ENCODE measurements at regions not wholly inside any gene's neighbourhood (a gene's known extent, or its start where the extent isn't known, plus 50 kb on each side); places are given as distances from the start of the nearest gene placed in this dataset.

GRCh38 chr1:182283746-182284544, 107.6 kb downstream of the GLUL start:
- no peaks in the 10 kb centered on the region for H3K36me3 ChIP-seq
- TF ChIP-seq POLR2AphosphoS5 (IDR thresholded peaks at IDR 0.05) (no peak), CTCF (IDR thresholded peaks at IDR 0.05) (no peak), POLR2A (IDR thresholded peaks at IDR 0.05) (no peak)
- H3K4me3 ChIP-seq = no peak overlapping the region
- H3K4me1 ChIP-seq = peaks cover 0 to 2% of the 10 kb centered on the region in 2 donors
- no peaks in the 10 kb centered on the region for H3K9me3 ChIP-seq
- no peak for DNase-seq (ENCODE audit: low spot score in 2 of 2)
- no peaks in the 10 kb centered on the region for H3K27me3 ChIP-seq
- H3K27ac ChIP-seq = no peak overlapping the region
- intact Hi-C loops (cut with DNase I; ENCODE audit: low total_unique reads) = no loop called here

- DNase-seq (ENCODE audit: low spot score in 2 of 2) = no peak
- TF ChIP-seq POLR2A (IDR thresholded peaks at IDR 0.05) (no peak), POLR2AphosphoS5 (IDR thresholded peaks at IDR 0.05) (no peak), CTCF (IDR thresholded peaks at IDR 0.05) (no peak)
- no peaks in the 10 kb centered on the region for H3K9me3 ChIP-seq
- H3K4me1 ChIP-seq = peaks cover 0 to 2% of the 10 kb centered on the region in 2 donors
- intact Hi-C loops (cut with DNase I; ENCODE audit: low total_unique reads) = no loop called here
- no peaks in the 10 kb centered on the region for H3K27me3 ChIP-seq
- H3K4me3 ChIP-seq = no peak overlapping the region
- H3K27ac ChIP-seq = no peak overlapping the region
- H3K36me3 ChIP-seq = no peaks in the 10 kb centered on the region
Observed at GRCh38 chr1:182281541-182281940, 110.0 kb downstream of the GLUL start.

GRCh38 chr1:182280504-182280900, 111.1 kb downstream of the GLUL start:
- H3K27ac ChIP-seq = peak overlapping the region; percentile 83 to 85
- peaks cover 0 to 2% of the 10 kb centered on the region in 2 donors for H3K4me1 ChIP-seq
- no peak for DNase-seq (ENCODE audit: low spot score in 2 of 2)
- no peaks in the 10 kb centered on the region for H3K27me3 ChIP-seq
- H3K9me3 ChIP-seq = no peaks in the 10 kb centered on the region
- TF ChIP-seq POLR2AphosphoS5 (IDR thresholded peaks at IDR 0.05) = no peak
- TF ChIP-seq POLR2A (IDR thresholded peaks at IDR 0.05) = no peak
- no peak for TF ChIP-seq CTCF (IDR thresholded peaks at IDR 0.05)
- H3K36me3 ChIP-seq = no peaks in the 10 kb centered on the region
- intact Hi-C loops (cut with DNase I; ENCODE audit: low total_unique reads) = no loop called here
- H3K4me3 ChIP-seq = no peak overlapping the region

GRCh38 chr1:182279724-182280503, 111.7 kb downstream of the GLUL start:
- intact Hi-C loops (cut with DNase I; ENCODE audit: low total_unique reads) = no loop called here
- no peaks in the 10 kb centered on the region for H3K9me3 ChIP-seq
- H3K27ac ChIP-seq = peak overlapping the region; percentile 83 to 85
- H3K4me3 ChIP-seq = peak overlapping the region in 1 of 3 donors; percentile 17
- peak in 1 of 2 donors; percentile 48 for DNase-seq (ENCODE audit: low spot score in 2 of 2)
- H3K36me3 ChIP-seq = no peaks in the 10 kb centered on the region
- TF ChIP-seq POLR2A (IDR thresholded peaks at IDR 0.05) (no peak), CTCF (IDR thresholded peaks at IDR 0.05) (no peak), POLR2AphosphoS5 (IDR thresholded peaks at IDR 0.05) (no peak)
- H3K4me1 ChIP-seq = peaks cover 0 to 2% of the 10 kb centered on the region in 2 donors
- H3K27me3 ChIP-seq = no peaks in the 10 kb centered on the region

GRCh38 chr1:182279302-182279701, 112.3 kb downstream of the GLUL start:
- no peaks in the 10 kb centered on the region for H3K27me3 ChIP-seq
- no peak for TF ChIP-seq CTCF (IDR thresholded peaks at IDR 0.05)
- TF ChIP-seq POLR2A (IDR thresholded peaks at IDR 0.05) = no peak
- no peak for TF ChIP-seq POLR2AphosphoS5 (IDR thresholded peaks at IDR 0.05)
- no peaks in the 10 kb centered on the region for H3K36me3 ChIP-seq
- H3K4me1 ChIP-seq = peaks cover 0 to 2% of the 10 kb centered on the region in 2 donors
- peak overlapping the region; percentile 83 to 85 for H3K27ac ChIP-seq
- H3K9me3 ChIP-seq = no peaks in the 10 kb centered on the region
- peak overlapping the region in 1 of 3 donors; percentile 17 for H3K4me3 ChIP-seq
- intact Hi-C loops (cut with DNase I; ENCODE audit: low total_unique reads) = no loop called here
- no peak for DNase-seq (ENCODE audit: low spot score in 2 of 2)
